HCT116 (cell line): ENCODE measurements at regions not wholly inside any gene's neighbourhood (a gene's known extent, or its start where the extent isn't known, plus 50 kb on each side); places are given as distances from the start of the nearest gene placed in this dataset.

Source experiments
- EZH2phosphoT487 ChIP-seq: fragments of 200-600 bp; IDR thresholded peaks from 2 replicates; pipeline ENCODE4 v1.6.1; 2018; ENCODE audit warnings: antibody characterized with exemption, borderline replicate concordance
- POLR2AphosphoS5 ChIP-seq: IDR thresholded peaks from 2 replicates; pipeline ENCODE4 v1.6.1; 2011; ENCODE audit warnings: mild to moderate bottlenecking, low read depth, low read length, moderate library complexity
- YY1 ChIP-seq: IDR thresholded peaks from 2 replicates; pipeline ENCODE4 v1.6.1; 2011; ENCODE audit warnings: low read length, low read depth, moderate library complexity, mild to moderate bottlenecking; ENCODE audit not compliant: insufficient replicate concordance; ENCODE audit errors: extremely low read depth
- ZNF274 ChIP-seq: fragments of 200-500 bp; sonication (Bioruptor generic); IDR thresholded peaks from 2 replicates; pipeline ENCODE4 v1.6.1; 2014; ENCODE audit warnings: mild to moderate bottlenecking, low read depth, low read length, inconsistent platforms

GRCh38 chr1:229140119-229140396 lies 130.9 kb upstream of the RAB4A start:
- TF ChIP-seq EZH2phosphoT487 (no peak), POLR2AphosphoS5 (no peak), YY1 (no peak), ZNF274 (no peak)
